ENCODE measurements at regions not wholly inside any gene's neighbourhood (a gene's known extent, or its start where the extent isn't known, plus 50 kb on each side); places are given as distances from the start of the nearest gene placed in this dataset.
A peak's percentile ranks its signal among the peaks of the same experiment; 100 is the strongest.

DNA sequence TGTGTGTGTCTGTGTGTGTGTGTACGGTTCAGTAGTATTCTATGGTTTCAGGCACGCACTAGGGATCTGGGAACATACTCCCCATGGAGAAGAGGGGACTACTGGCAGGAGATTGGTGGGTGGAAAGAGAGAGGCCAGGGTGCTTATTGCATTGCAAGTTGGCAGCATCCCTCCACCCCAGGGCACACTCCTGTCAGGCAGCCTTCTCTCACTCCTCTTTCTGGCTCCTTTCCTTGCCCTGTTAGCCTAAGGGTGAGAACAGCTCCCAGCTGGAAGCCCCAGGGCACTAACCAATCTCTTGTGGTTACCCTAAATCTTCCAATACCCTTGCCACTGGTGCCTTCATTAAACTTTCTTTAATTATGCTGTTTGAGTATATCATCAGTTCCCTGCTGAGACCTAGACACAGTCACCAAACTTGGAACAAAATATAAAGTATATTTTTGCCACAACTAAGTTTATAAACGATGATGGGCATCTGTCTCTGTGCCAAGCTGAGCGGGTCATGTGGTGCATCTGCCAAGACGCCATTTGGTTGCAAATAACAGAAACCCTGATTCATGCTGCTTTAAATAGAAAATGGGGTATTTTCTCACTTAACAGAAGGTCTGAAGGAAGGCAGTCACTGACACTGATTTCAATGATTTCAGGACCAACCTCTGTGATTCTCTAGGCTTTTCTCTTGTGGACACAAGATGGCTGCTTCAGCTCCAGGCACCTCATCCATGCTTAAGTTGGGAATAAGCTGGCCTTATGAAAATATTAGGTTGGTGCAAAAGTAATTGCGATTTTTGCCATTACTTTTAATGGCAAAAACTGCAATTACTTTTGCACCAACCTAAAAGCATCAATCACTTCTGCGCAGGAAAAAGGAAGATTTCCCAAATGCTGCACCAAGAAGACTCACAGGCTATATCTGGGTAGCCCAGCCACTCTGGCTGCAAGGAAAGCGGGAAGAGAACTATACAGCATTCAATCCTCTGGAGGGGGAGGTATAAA is 476.9 kb upstream of the PROK2 start:
- peaks cover 5% of the 10 kb centered on the region for H3K36me3 Mint-ChIP-seq (ENCODE audit: low read depth)
- H3K4me1 Mint-ChIP-seq (ENCODE audit: low read depth), result peaks cover 18% of the 10 kb centered on the region
- no peak overlapping the region for H3K27ac Mint-ChIP-seq
- no peak overlapping the region for H3K4me3 Mint-ChIP-seq
- H3K9me3 Mint-ChIP-seq, result peaks cover 5% of the 10 kb centered on the region
- H3K27me3 Mint-ChIP-seq (ENCODE audit: low read depth), result no peaks in the 10 kb centered on the region

DNA sequence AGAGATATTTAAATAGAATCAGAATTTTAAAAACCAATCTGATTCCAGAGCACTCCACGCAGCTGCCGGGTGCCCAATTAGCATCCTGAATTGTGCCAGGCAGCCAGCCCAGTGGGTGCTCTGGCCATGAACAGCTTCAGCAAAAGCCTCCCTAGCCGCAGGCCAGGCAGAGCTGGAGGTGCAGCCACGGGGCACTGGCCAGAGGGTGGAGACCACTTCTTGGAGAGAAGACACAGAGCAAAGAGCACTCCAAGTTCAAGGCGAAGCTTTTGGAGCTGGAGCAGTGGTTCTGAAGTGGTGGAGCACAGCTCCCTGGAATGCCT is 475.6 kb upstream of the PROK2 start:
- Mint-ChIP-seq H3K4me1 (ENCODE audit: low read depth) (peaks cover 14% of the 10 kb centered on the region), H3K9me3 (peaks cover 5% of the 10 kb centered on the region), H3K4me3 (no peak overlapping the region), H3K27me3 (ENCODE audit: low read depth) (no peaks in the 10 kb centered on the region), H3K36me3 (ENCODE audit: low read depth) (peaks cover 3% of the 10 kb centered on the region), H3K27ac (no peak overlapping the region)

DNA sequence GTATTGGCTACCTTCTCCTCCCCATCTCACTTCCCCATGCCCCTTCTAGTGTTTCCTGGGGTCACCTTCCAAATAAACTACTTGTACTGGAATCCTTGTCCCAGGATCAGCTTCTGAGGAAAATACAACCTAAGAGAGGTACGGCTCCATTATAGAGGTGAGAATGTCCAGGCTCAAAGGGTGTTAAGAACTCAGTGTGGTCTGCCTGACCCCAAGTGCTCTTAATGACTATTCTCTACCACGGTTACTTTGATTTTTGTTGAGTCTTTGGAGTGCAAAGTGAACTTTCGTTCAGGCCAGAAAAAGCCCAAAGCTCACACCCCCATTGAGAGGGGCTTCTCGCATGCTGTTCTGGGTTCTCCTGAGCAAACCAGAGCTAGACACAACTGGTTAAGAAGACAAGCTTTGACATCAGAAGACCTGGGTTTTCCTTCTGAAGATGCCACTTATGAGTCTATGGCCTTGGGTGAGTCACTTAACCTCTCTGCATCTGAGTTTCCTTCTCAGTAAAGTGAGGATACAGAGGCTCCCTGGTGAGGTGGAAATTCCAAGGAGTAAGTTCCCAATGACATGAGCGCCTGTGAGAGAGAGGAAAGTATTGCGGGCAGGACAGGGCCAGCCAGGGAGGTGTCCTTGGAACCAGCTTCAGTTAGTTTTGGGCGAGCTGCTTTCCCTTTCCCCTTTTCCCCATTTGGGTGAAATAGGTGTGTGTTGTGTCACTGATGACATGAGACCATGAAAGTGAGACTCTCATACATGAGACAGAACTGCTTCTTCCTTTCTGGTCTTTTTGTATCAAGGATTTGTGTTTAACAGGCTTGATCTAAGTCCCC is 475.0 kb upstream of the PROK2 start:
- Mint-ChIP-seq H3K36me3 (ENCODE audit: low read depth) (peaks cover 3% of the 10 kb centered on the region), H3K4me1 (ENCODE audit: low read depth) (peaks cover 14% of the 10 kb centered on the region), H3K4me3 (no peak overlapping the region), H3K27me3 (ENCODE audit: low read depth) (no peaks in the 10 kb centered on the region), H3K27ac (no peak overlapping the region), H3K9me3 (peaks cover 5% of the 10 kb centered on the region)

DNA sequence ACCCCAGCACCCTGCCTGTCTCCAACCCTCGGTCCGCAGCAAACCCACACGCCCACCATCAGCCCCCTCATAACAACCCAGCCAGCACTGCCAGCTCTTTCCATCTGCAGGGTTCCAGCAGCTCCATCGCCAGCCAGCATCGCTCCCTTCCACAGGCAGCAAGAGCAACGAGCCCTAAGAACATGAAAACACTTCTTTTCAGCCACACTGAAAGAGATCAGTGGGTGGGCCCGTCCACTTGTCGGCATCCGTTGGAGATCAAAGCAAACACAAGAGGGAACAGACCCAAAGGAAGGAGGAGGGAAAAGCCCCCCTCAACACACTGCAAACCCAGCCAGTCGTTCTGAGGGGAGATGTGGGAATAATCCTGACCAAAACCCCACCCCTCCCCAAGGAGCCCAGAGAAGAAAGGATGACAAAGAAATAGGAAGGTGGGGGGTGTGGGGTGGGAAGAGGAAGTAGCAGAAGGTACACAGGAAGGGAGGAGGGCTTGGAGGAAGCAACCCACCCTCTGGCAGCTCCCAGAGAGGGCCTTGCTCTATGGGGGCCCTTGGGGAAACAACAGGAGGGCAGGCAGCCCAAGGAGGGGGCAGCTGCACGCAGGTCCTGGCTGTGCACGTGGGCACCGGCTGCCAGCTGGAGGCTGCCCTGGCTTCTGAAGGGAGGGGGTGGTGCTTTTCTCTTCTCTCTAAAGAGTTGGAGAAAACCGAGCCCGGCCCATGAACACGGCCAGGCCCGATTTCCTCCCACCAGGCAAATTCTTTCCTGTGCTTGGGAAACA is 473.6 kb upstream of the PROK2 start:
- Mint-ChIP-seq H3K4me1 (ENCODE audit: low read depth) (peaks cover 14% of the 10 kb centered on the region), H3K9me3 (peaks cover 5% of the 10 kb centered on the region), H3K27me3 (ENCODE audit: low read depth) (no peaks in the 10 kb centered on the region), H3K27ac (peak overlapping the region; percentile 53), H3K36me3 (ENCODE audit: low read depth) (peaks cover 3% of the 10 kb centered on the region), H3K4me3 (no peak overlapping the region)

DNA sequence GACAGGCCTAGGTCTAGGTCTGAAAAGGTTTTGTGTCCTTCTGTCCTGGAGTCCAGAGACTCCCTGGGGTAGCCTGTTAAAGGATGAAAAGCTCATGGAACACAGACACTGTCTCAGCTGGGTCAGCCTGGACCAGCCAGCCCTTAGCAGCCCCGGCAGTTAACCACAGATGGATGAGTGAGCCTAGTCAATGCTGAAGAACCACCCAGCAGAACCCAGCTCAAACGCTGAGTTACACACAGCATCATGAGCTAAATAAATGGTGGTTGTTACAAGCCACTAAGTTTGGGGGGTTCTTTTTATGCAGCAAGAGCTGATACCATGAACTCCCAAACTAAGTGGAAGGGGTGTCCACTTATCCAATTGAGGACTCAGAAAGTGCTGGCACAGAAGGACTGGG is 472.8 kb upstream of the PROK2 start:
- Mint-ChIP-seq H3K9me3 (peaks cover 5% of the 10 kb centered on the region), H3K36me3 (ENCODE audit: low read depth) (peaks cover 3% of the 10 kb centered on the region), H3K27ac (no peak overlapping the region), H3K4me3 (no peak overlapping the region), H3K27me3 (ENCODE audit: low read depth) (no peaks in the 10 kb centered on the region), H3K4me1 (ENCODE audit: low read depth) (peaks cover 14% of the 10 kb centered on the region)

DNA sequence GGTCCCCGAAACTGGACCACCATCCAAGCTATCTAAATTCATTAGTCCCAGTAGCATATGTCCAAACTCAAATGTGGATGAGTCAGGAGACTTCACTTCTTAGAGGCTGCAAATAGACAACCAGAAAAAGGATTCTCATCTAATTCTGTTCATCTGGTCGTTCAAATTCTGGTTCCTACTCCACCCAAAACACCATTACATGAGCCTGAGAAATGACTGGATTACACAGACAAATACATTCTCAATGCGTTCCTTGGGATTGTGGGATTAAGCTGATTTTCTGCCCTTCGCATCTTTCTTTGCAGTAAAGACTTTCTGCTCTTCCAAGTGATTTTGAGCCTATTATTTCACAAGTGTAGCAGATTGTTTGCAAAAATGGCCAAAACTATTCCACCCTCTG is 472.3 kb upstream of the PROK2 start:
- Mint-ChIP-seq H3K36me3 (ENCODE audit: low read depth) (peaks cover 3% of the 10 kb centered on the region), H3K27ac (no peak overlapping the region), H3K27me3 (ENCODE audit: low read depth) (no peaks in the 10 kb centered on the region), H3K4me1 (ENCODE audit: low read depth) (peaks cover 14% of the 10 kb centered on the region), H3K4me3 (no peak overlapping the region), H3K9me3 (peaks cover 5% of the 10 kb centered on the region)

DNA sequence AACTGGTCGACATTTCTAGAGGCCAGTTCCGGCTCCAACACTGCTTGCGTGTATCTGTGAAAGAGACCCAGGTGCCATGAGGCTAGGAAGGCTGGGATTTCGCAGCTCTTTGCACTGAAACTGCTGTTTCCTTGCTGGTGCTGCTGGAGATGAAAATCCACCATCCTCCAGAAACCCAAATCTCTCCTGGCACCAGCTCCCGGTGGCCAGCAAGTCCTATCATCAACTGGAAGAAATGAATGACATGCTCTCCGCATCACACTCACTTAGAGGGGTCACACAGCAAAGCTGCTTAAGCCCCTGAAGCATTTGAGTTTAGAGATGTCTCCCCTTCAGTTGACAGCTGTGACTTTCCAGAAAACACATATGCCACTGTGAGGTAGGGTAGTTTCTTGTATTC is 471.8 kb upstream of the PROK2 start:
- peaks cover 14% of the 10 kb centered on the region for H3K4me1 Mint-ChIP-seq (ENCODE audit: low read depth)
- no peaks in the 10 kb centered on the region for H3K27me3 Mint-ChIP-seq (ENCODE audit: low read depth)

DNA sequence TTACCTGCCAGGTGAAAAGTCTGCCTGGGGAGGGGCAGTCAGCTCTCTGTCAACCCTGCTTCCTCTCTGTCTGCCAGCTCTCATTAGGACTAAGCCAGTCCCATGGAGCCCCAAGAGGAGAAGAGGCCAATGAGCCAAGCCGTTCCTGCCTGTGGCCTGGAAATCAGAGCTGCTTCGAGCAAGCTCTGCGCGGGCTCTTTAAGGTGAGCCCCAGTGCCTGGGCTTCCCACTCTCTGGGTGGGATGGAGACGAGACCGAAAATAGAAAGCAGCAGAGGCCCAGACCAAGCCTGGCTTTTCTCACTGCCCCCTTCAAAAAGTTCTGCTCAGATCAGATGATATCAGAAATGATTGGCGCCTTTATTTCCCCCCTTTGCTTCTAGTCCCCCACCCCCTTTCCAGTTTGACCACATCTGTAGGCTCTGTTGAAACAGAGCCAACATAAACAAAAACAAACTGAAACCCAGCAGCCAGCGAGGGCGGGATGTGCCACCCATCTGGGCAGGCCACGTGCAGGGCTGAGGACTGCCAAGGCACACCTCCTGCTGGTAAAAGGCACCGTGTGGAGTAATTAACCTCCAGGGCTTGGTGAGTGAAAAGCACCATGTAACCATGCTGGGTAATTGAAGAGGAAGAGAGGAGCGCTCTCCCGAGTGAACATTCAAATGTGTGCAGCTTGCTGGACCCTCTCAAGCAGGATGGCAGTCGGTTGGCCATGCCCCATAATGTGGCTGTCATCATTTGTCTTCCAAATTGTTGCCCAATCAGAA is 471.0 kb upstream of the PROK2 start:
- H3K27ac Mint-ChIP-seq, result no peak overlapping the region
- H3K27me3 Mint-ChIP-seq (ENCODE audit: low read depth), result peaks cover 4% of the 10 kb centered on the region
- peaks cover 14% of the 10 kb centered on the region for H3K4me1 Mint-ChIP-seq (ENCODE audit: low read depth)
- peaks cover 5% of the 10 kb centered on the region for H3K9me3 Mint-ChIP-seq
- peaks cover 3% of the 10 kb centered on the region for H3K36me3 Mint-ChIP-seq (ENCODE audit: low read depth)
- H3K4me3 Mint-ChIP-seq, result no peak overlapping the region

More for the DNA sequence above, 471.8 kb upstream of the PROK2 start:
- H3K9me3 Mint-ChIP-seq, result peaks cover 5% of the 10 kb centered on the region
- no peak overlapping the region for H3K4me3 Mint-ChIP-seq
- H3K36me3 Mint-ChIP-seq (ENCODE audit: low read depth), result peaks cover 3% of the 10 kb centered on the region
- H3K27ac Mint-ChIP-seq, result no peak overlapping the region

DNA sequence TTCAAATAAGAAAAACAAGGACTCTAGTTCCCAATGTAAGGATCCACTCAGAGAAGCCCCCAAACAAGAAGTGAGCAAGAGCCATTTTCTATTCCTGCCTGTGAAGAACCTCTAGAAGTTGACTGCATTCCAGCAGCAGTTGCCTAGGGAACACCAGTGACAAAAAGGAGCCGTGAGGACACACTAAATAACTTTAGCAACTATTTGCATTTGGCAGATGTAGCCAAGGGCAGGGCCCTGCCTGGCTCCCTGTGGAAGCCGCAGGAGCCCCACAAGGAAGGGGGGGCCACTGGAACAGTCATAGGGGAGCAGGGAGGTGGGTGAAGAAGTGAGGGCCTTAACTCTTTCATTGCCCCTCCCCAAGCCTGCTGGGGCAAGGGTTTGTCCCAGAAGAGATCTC is 470.2 kb upstream of the PROK2 start:
- H3K27me3 Mint-ChIP-seq (ENCODE audit: low read depth), result peaks cover 7% of the 10 kb centered on the region
- no peak overlapping the region for H3K4me3 Mint-ChIP-seq
- H3K27ac Mint-ChIP-seq, result no peak overlapping the region

DNA sequence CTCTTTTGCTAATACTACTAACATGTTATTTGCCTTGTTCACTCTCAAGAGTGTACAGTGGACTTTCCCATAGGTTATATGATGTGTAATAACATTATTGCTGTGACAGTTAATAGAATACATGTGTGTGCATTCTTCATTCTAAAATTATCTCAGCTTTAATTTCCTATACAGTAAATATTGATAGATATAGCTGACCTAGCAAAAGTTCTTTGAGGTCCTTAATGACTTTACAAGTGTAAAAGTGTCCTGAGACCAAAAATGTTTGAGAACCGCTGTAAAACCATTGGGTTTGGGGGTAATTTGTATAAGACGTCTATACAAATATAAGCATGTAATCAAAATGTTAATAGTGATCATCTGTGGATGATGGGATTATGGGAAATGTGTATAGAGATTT is 469.5 kb upstream of the PROK2 start:
- Mint-ChIP-seq H3K4me1 (ENCODE audit: low read depth) (peaks cover 12% of the 10 kb centered on the region), H3K27ac (no peak overlapping the region), H3K36me3 (ENCODE audit: low read depth) (peaks cover 3% of the 10 kb centered on the region), H3K4me3 (no peak overlapping the region), H3K9me3 (peaks cover 5% of the 10 kb centered on the region), H3K27me3 (ENCODE audit: low read depth) (peaks cover 12% of the 10 kb centered on the region)

More for the DNA sequence above, 470.2 kb upstream of the PROK2 start:
- peaks cover 14% of the 10 kb centered on the region for H3K4me1 Mint-ChIP-seq (ENCODE audit: low read depth)
- H3K9me3 Mint-ChIP-seq, result peaks cover 5% of the 10 kb centered on the region
- H3K36me3 Mint-ChIP-seq (ENCODE audit: low read depth), result peaks cover 3% of the 10 kb centered on the region

DNA sequence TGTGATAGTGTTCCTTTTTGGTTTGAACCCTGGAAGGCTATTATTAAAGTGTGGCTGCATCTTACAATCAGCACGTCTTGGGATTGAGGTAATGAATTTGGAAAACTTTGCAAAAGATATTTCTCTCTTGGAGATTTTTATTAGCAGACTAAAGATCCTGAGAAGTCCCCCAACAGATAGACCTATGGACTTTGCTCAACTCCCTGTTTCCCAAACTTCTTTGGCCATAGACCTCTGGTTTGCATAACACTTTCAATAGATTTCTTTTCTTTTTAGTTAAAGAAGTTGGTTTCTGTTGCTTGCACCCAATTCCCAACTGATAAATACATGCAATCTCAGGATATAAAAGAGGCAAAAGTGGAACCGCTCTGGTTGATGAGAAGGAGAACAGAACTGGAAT is 465.8 kb upstream of the PROK2 start:
- H3K4me3 Mint-ChIP-seq, result no peak overlapping the region
- no peaks in the 10 kb centered on the region for H3K9me3 Mint-ChIP-seq
- H3K4me1 Mint-ChIP-seq (ENCODE audit: low read depth), result peaks cover under 1% of the 10 kb centered on the region
- H3K36me3 Mint-ChIP-seq (ENCODE audit: low read depth), result no peaks in the 10 kb centered on the region
- H3K27ac Mint-ChIP-seq, result no peak overlapping the region
- peaks cover 12% of the 10 kb centered on the region for H3K27me3 Mint-ChIP-seq (ENCODE audit: low read depth)

DNA sequence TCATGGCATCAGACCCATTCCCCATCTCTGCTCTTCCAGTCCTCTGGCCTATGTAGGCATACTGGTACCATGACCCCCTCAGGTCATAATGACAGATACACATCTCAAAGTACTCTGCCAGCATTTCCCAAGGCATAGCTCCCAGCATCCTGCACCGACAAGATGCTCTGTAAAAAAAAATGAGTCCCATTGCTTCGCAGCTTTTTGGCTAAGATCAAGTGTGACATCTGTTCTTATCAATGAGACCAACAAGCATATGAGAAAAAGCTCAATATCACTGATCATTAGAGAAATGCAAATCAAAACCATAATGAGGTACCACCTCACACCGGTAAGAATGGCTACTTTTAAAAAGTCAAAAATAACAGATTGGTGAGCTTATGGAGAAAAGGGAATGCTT is 463.9 kb upstream of the PROK2 start:
- H3K27ac Mint-ChIP-seq, result no peak overlapping the region
- peaks cover 12% of the 10 kb centered on the region for H3K27me3 Mint-ChIP-seq (ENCODE audit: low read depth)
- H3K4me1 Mint-ChIP-seq (ENCODE audit: low read depth), result no peaks in the 10 kb centered on the region
- H3K9me3 Mint-ChIP-seq, result no peaks in the 10 kb centered on the region
- no peaks in the 10 kb centered on the region for H3K36me3 Mint-ChIP-seq (ENCODE audit: low read depth)
- no peak overlapping the region for H3K4me3 Mint-ChIP-seq

DNA sequence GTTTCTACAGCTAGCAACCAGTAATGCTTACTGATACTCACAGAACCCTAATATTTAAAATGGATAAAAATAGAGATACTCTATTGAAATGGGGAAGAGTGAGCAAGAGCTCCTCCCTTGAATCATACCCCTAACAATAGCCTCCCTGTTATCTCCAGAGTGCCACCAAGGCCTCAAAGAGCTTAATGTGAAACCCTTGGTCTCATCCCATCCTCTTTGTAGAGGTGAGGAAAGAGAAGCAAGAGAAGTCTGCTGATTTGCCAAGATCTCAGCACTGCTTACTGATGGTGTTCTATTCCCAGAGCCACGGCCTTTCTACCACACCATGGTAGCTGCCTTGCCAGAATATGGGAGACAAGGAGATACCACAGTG is 463.4 kb upstream of the PROK2 start:
- H3K4me3 Mint-ChIP-seq, result no peak overlapping the region
- peaks cover 12% of the 10 kb centered on the region for H3K27me3 Mint-ChIP-seq (ENCODE audit: low read depth)
- no peak overlapping the region for H3K27ac Mint-ChIP-seq
- no peaks in the 10 kb centered on the region for H3K9me3 Mint-ChIP-seq
- H3K4me1 Mint-ChIP-seq (ENCODE audit: low read depth), result no peaks in the 10 kb centered on the region
- H3K36me3 Mint-ChIP-seq (ENCODE audit: low read depth), result no peaks in the 10 kb centered on the region
